Peyer's patch (tissue), 4 donors: ENCODE measurements at regions not wholly inside any gene's neighbourhood (a gene's known extent, or its start where the extent isn't known, plus 50 kb on each side); places are given as distances from the start of the nearest gene placed in this dataset.

Source experiments
- DNase-seq, 3 donors: peaks; one replicate each; pipeline ENCODE4 v3.0.0-alpha.2; 2017 to 2019
- H3K27ac ChIP-seq, 4 donors: fragments of 200-600 bp; sonication (generic); one replicate each; pipeline ENCODE4 v1.5.1; 2016 to 2019
- H3K27me3 ChIP-seq, 2 donors: fragments of 200-600 bp; sonication (generic); one replicate each; pipeline ENCODE4 v1.5.1; 2019
- H3K36me3 ChIP-seq, 3 donors: fragments of 200-600 bp; sonication (generic); one replicate each; pipeline ENCODE4 v1.5.1; 2016 to 2019
- H3K4me1 ChIP-seq, 4 donors: fragments of 200-600 bp; sonication (generic); one replicate each; pipeline ENCODE4 v1.5.1; 2016 to 2019
- H3K4me3 ChIP-seq, 4 donors: fragments of 200-600 bp; sonication (generic); 1 replicate in 3 of 4; 2 replicates in 1 of 4; pipeline ENCODE4 v1.5.1; 2016 to 2019; ENCODE audit warnings: mild to moderate bottlenecking in 1 of 4
- H3K9me3 ChIP-seq, 4 donors: fragments of 200-600 bp; sonication (generic); one replicate each; pipeline ENCODE4 v1.5.1; 2016 to 2019; ENCODE audit warnings: mild to moderate bottlenecking in 1 of 4
- POLR2A ChIP-seq, 2 donors: fragments of 450-650 bp; IDR thresholded peaks; one replicate each; pipeline ENCODE4 v1.5.1; 2017; ENCODE audit warnings: antibody characterized with exemption in 2 of 2, mild to moderate bottlenecking in 2 of 2, moderate library complexity in 2 of 2
- TF ChIP-seq, protein P1 (sequence below), 6 experiments: fragments of 450-650 bp in 4 of 6; fragments of 200-600 bp in 2 of 6; sonication (generic) in 1 of 6; IDR thresholded peaks; one replicate each; pipeline ENCODE4 v1.5.1; 2017 to 2019; ENCODE audit warnings: antibody characterized with exemption in 6 of 6, mild to moderate bottlenecking in 3 of 6, moderate library complexity in 1 of 6

DNA sequence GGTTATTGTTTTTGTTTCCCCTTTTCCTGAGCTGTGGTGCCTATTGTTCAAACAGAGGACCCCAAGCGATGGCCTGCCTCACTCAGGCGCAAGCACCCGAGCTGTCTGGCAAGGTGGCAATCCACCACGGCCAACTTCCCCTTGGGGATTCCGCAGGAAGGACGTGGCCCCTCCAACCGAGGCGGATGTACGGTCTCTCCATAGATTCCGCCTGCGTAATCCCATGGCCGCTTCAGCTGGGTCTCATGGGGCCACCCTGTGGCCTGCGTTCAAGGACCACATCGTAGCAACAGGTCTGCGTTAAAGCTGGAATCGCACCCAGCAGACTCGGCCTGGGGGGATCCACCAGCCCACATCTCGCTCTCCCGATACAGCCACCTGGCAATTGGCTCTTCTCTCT is 79.9 kb downstream of the CEBPB start:
- peaks cover 0 to 26% (median 0%) of the 10 kb centered on the region in 4 donors for H3K4me1 ChIP-seq
- H3K27me3 ChIP-seq = no peaks in the 10 kb centered on the region
- no peak overlapping the region for H3K27ac ChIP-seq
- TF ChIP-seq POLR2A (IDR thresholded peaks at IDR 0.05) = no peak
- TF ChIP-seq, protein P1, sequence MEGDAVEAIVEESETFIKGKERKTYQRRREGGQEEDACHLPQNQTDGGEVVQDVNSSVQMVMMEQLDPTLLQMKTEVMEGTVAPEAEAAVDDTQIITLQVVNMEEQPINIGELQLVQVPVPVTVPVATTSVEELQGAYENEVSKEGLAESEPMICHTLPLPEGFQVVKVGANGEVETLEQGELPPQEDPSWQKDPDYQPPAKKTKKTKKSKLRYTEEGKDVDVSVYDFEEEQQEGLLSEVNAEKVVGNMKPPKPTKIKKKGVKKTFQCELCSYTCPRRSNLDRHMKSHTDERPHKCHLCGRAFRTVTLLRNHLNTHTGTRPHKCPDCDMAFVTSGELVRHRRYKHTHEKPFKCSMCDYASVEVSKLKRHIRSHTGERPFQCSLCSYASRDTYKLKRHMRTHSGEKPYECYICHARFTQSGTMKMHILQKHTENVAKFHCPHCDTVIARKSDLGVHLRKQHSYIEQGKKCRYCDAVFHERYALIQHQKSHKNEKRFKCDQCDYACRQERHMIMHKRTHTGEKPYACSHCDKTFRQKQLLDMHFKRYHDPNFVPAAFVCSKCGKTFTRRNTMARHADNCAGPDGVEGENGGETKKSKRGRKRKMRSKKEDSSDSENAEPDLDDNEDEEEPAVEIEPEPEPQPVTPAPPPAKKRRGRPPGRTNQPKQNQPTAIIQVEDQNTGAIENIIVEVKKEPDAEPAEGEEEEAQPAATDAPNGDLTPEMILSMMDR (IDR thresholded peaks at IDR 0.05) = no peak
- no peaks in the 10 kb centered on the region for H3K36me3 ChIP-seq
- no peaks in the 10 kb centered on the region for H3K9me3 ChIP-seq
- no peak for DNase-seq
- no peak overlapping the region for H3K4me3 ChIP-seq

DNA sequence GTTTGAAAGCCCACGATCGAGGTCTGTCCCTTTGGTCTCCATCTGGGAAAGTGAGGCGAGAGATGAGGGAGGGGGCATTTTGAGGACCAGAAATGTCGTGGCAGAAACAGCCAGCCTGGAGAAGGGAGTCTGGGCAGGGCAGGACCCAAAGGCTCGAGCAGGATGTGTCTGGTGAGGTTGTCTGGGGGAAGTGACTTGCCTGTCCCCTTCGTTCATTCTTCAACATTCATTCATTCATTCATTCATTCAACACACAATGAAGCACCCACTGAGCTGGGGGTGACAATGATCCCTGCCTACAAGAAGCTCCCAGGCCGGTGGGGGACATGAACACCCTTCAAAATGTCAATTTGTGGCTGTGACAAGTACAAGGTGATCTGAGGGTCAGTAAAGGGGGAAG is 80.5 kb downstream of the CEBPB start:
- H3K4me3 ChIP-seq = no peak overlapping the region
- TF ChIP-seq, protein P1 (IDR thresholded peaks at IDR 0.05) = no peak
- no peak for TF ChIP-seq POLR2A (IDR thresholded peaks at IDR 0.05)
- H3K27me3 ChIP-seq = no peaks in the 10 kb centered on the region
- DNase-seq = no peak
- H3K36me3 ChIP-seq = no peaks in the 10 kb centered on the region
- H3K4me1 ChIP-seq = peaks cover 0 to 26% (median 0%) of the 10 kb centered on the region in 4 donors
- H3K9me3 ChIP-seq = no peaks in the 10 kb centered on the region
- no peak overlapping the region for H3K27ac ChIP-seq

DNA sequence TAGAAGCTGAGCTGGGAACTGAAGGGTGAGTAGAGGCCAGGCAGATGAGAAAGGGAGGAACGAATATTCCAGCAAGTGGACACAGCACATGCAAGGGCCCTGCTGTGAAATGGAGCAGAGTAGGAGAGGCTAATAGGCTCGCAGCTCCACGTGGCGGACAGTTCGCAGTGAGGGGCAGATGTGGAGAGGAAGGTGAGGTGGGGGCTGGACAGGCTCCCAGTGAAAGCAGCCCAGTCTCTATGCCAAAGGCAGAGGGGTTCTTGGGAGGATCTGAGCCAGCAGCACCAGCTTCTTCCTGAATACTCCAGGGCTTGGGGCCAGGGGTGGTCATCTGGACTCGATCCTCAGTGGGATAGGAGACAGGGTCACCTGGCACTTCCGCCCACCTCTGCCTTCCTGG is 81.0 kb downstream of the CEBPB start:
- TF ChIP-seq, protein P1 (IDR thresholded peaks at IDR 0.05) = no peak
- no peak for TF ChIP-seq POLR2A (IDR thresholded peaks at IDR 0.05)
- Histone ChIP-seq H3K9me3 (no peaks in the 10 kb centered on the region), H3K4me3 (no peak overlapping the region), H3K27ac (no peak overlapping the region), H3K36me3 (no peaks in the 10 kb centered on the region), H3K27me3 (no peaks in the 10 kb centered on the region), H3K4me1 (peaks cover 0 to 28% (median 0%) of the 10 kb centered on the region in 4 donors)
- no peak for DNase-seq

DNA sequence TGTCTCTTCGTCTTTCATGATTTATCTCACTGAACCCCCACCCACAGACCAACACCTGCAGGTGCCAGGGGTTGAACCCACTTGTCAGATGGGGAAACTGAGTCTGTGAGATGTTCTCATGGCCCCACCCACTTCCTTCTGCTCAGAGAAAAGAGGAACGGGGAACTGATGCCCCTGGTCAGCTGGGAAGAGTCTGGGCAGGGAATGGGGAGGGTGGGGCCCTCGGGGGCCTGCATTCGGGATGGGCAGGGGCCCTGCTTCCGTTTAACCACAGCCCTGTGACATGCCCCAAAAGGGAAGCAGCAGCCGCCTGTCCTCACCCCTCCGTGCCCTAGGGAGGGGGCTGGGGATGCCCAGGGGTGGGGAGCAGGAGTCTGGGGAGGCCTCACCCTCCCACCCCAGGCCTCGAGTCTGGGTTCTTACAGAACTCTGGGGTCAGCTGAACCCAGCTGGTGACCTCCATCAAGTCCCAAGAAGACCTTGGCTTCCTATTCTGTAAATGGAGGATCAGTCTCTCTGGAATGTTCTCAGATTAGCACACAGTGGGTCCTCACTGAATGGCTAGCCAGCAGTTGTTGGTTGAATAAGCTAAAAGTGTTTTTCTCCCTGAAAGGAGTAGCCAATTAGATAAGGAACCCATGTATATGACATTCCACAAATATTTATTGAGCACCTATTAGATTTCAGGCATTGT is 81.5 kb downstream of the CEBPB start:
- no peak for DNase-seq
- no peak overlapping the region for H3K27ac ChIP-seq

DNA sequence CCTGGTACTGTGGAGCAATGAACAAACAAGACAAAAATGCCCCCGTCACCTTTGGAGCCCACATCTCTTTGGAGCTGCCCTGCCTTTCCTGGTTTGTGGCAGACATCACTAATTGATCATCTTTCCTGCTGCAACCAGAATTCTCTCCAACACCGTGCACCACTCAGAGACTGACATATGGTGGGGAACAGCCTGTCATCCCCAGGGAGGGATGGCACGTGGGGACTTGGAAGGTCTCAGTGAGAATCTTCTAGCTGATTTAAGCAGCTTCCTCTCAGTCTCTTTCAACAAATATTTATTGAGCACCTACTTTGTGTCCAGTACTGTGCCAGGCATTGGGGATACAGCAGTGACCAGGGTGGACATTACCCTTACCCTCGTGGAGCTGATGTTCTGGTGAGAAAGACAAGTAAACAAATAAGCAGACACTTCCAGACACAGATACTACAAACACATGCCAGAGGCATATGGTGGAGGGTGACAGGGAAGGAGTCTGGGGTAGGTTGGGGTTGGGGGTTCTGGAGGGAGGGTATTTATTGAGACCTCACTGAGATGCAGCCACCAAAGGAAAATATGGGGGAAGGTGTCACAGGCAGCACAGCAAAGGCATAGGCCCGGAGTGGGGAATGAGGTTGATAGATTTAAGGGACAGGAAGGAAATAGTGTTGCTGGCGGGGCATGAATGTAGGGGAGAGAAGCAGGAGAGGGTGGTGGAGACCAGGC is 82.3 kb downstream of the CEBPB start:
- no peak for DNase-seq
- H3K4me3 ChIP-seq = no peak overlapping the region
- H3K9me3 ChIP-seq = no peaks in the 10 kb centered on the region
- H3K27me3 ChIP-seq = no peaks in the 10 kb centered on the region
- TF ChIP-seq, protein P1 (IDR thresholded peaks at IDR 0.05) = no peak
- no peak for TF ChIP-seq POLR2A (IDR thresholded peaks at IDR 0.05)
- H3K4me1 ChIP-seq = peaks cover 0 to 20% (median 0%) of the 10 kb centered on the region in 4 donors
- H3K27ac ChIP-seq = peak overlapping the region in 2 of 4 donors; percentile 31 to 35
- H3K36me3 ChIP-seq = no peaks in the 10 kb centered on the region

More for the DNA sequence above, 81.5 kb downstream of the CEBPB start:
- peaks cover 0 to 27% (median 0%) of the 10 kb centered on the region in 4 donors for H3K4me1 ChIP-seq
- TF ChIP-seq, protein P1 (IDR thresholded peaks at IDR 0.05) = no peak
- no peak for TF ChIP-seq POLR2A (IDR thresholded peaks at IDR 0.05)
- H3K27me3 ChIP-seq = no peaks in the 10 kb centered on the region
- no peaks in the 10 kb centered on the region for H3K9me3 ChIP-seq
- H3K36me3 ChIP-seq = no peaks in the 10 kb centered on the region
- H3K4me3 ChIP-seq = no peak overlapping the region
